GM19035 (cell line): ENCODE measurements at regions not wholly inside any gene's neighbourhood (a gene's known extent, or its start where the extent isn't known, plus 50 kb on each side); places are given as distances from the start of the nearest gene placed in this dataset.

Experiments used
- ATAC-seq: cut with Tn5 transposase; IDR thresholded peaks from one replicate; pipeline ENCODE4 v1.9.1; 2021; ENCODE audit not compliant: unreplicated experiment

DNA sequence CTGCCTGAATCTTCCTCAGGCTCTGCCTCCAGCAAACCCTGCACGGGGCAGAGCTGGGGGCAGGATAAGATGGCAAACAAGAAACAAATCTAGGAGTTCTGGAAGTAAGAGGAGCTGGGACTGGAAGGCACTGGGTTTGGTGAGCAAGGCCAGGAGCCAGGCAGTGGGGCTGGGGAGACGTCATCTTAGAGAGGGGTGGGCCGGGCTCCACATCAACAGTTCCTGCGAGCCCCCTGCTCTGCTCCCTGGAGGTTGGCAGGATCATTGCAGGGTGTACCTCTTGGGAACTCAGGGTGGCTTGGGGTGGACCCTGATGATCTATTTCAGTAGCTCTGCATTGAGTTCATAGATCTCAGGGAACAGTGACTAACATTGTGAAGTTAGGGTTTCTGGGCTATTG lies 87.3 kb upstream of the PRR23E start:
- ATAC-seq = no peak

DNA sequence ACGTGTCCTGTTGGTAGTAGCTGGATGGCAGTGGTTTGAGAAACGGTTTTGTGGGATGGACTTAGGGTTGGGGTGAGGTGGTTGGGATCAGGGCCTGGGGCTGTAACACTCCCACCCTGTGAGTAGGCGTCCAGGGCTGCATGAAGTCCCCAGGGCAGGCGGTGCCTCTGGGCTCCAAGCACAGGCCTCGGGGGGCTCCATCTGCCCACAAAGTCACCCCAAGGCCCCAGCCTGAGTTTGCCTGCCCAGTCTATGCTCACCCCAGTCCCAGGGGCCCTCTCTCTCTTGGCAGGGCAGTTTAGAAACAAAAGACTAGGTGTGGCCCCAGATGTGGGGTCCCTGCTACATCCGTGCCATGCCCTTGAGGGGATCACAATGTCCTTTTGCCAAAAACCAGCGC lies 86.9 kb upstream of the PRR23E start:
- no peak for ATAC-seq

DNA sequence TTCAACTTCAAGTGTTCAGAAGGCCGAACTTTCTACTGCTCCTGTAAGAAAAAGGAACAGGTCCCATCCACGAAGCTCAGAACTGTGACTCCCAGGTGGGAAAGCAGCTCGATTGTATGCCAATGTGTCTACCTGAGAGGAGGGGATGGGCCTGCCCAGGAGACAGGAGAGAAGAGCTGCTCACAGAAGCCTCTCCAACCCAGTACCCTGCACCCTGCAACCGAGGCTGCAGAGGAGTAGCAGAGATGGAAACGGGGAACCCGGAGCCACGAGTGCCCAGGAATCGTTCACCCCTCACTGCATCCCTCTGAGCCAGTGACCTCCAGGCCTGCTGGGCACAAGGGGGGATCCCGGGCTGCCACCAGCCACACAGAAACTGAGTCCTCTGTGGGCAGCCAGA lies 86.5 kb upstream of the PRR23E start:
- ATAC-seq = no peak

DNA sequence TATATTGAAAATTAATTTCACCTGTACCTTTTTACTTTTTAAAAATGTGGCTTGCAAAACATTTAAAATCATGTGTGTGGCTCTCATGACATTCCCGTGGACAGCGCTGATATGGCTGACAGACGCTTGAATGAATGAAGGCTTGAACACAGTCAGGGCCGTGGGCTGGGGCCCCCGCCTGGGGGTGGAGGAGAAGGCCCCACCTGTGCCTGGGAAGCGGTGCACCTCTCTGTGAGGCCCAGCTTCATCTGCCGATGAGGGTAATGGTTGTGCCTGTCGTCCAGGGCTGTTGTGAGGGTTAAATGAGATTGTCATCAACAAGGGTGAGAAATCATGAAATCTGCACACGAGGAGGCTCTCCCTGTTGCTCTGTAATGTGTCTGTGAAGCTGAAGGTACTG lies 85.9 kb upstream of the PRR23E start:
- no peak for ATAC-seq

DNA sequence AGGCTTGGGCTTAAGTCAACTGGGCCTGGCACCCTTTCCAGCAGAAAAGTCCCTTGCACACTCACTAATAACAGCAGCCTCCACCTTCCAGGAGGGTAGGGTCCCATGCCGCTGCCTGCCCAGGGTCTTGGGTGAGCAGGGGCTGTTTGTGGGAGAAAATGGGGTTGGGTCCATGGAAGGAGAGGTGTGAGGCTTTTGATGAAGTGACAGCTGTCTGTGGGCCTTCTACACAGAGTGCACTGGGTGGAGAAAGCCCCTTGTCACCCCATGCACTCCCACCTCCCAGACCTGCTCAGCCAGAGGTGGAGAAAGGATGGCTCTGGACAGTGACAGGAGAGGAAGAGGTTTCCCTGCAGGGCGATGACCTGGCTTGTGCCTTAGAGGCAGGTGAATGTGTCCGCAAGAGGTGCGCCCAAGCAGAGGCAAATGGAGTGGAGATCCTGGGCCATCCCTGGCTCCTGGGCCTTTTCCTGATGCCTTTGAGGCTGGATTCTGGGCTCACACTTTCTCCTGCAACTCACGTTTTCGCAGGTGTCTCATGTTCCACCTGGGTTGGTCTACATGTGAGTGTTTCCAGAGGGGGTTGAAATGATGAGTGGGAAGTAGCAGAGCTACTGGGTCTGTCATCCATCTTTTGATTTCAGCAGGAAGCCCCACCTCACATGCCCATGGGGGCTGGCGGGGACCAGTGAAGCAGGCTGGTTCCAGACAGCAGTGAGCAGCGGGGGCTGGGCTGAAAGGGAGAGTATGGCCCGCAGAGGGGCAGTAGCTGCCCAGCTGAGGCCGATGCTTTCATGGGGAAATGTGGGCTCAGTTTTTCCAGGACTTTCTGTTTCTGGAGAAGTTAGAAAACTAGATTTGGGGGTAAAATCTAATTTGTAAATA lies 85.2 kb upstream of the PRR23E start:
- ATAC-seq = no peak

DNA sequence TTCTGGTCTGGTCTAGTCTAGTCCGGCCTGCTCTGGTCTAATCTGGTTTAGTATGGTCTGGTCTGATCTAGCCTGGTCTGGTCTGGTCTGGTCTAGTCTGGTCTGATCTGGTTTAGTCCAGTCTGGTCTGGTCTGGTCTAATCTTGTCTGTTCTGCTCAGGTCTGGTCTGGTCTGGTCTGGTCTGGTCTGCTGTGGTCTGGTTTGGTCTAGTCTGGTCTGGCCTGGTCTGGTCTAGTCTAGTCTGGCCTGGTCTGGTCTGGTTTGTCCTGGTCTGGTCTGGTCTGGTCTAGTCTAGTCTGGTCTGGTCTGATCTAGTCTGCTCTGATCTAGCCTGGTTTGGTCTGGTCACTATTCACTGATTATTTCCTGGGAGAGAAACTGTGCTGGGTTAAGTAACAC lies 84.1 kb upstream of the PRR23E start:
- no peak for ATAC-seq

DNA sequence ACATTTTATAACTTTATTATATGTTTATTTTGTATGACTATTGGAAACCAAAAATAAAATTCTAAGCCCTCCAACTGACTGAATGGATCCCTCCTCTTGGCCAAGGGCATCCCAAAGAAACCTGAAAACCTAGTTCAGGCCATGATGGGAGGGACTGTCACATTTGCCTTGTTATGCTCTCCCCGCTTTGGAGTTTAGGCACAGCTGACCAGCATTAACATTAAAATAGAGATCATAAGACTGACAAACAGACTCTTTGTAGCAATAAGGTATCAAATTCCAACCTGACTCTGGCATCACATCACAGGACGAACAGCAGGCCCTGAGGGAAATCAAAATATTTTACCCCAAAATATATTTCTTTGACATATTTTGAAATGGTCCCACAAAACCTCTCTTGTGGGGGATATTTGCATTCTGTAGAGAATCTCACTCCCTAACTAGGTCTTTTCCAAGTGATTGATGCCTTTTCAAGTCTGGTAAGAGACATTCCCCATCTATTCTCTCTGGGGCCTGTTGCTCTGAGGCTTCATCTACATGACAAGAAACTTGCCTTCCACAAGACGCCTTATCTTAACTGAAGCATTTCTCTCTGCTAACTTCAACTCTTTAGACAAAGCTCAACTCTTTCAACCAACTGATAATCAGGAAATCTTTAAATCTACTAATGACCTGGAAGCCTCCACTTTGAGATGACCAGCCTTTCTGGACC lies 81.8 kb upstream of the PRR23E start:
- ATAC-seq = no peak

DNA sequence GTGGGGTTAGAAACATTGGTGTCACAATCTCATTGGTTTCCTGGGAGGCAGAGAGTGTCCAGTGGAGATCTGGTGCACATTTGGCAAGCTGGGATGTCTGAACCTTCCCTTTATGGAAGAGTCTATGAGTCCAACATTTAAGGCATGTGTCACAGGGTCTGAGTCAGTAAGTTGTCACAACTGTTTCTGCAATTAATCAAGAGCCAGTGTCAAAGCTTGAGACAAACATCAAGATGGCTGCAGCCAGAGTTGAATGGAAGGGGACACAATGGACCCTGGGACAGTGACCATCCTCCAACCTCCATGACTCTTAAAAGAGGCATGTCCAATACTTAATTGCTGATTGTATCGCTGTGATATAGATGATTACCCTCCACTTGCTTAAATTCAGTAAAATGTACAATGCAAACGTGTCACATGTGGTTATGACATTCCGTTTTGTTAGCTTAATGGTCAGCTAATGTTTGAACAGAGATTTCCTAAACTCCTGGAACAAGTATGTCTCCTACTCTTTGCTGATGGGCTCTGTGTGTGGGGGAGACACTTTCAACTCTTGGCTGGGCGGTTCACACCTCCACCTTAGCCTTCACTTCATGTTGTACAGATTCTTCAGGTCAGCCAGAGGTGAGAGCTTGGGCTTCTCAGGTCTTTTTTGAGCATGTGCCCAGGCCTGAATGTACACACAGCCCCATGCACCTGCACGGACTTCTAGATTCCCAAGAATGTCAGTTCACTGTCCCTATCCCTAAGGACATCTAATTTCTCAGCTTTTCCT lies 79.9 kb upstream of the PRR23E start:
- ATAC-seq = no peak

DNA sequence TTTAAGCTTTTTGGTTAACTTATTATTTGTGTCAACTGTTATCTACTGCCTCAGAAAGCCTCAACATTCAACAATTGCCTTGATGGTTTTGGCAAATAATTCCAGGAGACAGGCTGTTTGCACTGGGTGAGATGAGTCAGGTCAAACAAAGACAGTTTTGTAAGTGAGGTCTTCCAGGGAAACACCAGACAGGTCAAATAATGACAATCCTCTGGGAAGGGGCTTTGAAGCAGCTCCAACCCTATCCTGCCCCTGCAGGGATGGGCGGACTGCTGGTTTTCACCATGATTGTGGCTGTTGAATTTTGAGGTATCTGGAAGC lies 79.4 kb upstream of the PRR23E start:
- no peak for ATAC-seq

DNA sequence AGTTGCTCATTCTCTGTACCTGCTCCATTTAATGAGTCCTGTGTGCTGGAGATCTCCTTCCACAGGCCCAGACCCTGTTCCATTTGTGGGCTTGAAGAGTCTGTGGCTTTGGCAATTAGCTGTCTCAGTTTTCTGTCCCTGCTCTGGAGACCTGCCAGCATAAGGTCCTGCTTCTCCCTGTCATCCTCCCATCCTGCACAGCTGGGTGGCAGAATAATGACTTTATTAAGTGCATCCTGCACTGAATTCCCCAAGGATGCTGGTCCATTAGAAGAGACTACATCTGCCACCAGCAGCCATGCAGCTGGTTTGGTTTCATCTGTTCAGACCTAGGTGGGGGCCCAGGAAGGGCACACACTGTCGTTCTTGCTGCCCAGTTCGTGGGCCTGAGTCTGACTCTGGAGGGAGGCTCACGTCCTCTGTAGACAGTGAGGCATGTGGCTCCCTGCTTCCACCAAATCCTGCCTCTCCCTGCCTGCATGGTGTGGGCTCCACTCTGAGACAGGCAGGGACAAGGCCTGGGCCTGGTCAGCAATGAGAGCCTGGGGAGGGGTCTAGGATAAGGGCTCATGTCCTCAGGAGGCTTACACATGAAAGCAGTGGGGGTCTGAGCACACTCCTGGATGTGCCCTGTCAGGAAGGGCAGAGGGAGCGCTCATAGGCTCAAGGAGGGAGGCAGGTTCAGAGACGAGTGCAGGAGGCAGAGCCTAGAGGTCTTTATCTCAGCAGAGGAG lies 78.4 kb upstream of the PRR23E start:
- ATAC-seq = no peak

DNA sequence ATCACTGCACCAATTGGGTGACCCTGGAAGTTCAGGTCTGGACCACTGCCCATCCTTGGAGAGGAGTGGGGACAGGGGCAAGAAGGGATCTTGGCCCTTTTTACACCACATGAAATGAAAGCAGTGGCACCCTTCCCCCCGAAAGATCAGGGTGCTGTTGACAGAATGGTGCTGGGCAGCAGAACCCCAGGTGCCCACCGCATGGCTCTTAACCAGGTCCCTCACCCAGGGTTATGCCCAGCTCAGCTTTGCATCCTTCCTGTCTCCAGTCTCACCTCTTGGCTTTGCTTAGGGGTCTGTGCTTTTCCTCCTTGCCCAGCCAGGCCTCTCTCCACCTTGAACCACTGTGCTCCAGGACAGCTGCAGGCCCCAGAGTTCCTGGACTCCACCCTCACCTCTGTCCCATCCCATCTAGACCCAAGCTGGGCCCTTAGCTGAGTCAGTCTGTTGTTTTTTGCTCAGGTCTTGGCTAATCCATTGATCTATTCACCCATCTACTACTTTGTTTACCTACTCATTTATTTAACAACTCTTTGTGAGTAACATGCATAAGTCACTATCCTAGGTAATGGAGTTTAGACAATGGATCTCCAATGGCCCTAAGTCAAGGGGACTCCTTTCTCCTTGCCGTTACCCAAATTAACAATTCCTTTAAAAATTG lies 77.1 kb upstream of the PRR23E start:
- no peak for ATAC-seq

DNA sequence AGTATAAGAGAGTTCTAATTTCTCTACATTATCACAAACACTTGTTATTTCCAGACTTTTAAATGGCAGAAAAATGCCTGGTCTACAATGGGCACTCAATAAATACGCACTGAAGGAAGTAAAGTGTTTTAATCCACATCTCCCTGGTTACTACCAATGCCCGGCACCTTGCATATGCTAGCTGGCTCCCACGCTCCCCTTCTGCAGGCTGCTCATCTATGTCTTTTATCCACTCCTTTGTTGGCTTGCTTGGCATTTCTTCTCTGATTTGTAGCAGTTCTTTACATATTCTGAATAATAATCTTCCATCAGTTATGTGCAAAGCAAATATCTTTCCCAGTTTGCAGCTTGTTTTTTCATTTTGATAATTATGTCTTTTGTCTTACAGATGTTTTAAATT lies 74.6 kb upstream of the PRR23E start:
- ATAC-seq = no peak

DNA sequence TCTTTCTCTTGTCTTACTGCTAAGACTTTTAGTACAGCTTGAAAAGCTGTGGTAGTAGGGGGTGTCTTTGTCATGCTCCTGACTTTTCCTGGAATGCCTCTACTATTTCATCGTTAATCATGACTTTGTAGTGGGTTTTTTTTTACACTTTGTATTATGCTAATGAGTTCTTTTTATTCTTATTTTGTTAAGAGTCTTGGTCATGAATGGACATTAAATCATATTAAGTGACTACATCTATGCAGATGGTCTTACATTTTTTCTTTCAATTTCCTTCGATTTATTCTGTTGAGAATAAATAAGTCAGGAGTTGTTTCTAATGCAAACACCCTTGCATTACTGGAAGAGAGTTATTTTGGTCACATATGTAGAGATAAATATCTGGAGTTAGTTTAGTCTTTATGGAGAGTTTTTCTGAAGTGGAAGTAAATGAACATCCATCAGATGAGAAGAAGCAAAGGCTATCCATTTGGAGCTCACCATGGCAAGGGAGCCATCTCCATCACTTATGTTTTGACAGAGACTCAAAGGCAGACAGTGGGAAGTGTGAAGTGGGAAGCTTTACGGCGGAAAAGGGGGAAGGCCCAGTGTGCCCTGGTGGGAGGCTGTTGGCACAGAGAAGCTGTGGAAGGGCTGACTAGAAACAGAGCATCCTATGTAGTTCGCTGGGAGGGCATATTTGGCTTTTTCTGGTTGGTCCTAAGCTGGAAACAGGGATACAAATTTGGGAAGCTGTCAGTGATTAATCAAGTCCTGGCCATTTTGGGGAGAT lies 73.1 kb upstream of the PRR23E start:
- no peak for ATAC-seq

DNA sequence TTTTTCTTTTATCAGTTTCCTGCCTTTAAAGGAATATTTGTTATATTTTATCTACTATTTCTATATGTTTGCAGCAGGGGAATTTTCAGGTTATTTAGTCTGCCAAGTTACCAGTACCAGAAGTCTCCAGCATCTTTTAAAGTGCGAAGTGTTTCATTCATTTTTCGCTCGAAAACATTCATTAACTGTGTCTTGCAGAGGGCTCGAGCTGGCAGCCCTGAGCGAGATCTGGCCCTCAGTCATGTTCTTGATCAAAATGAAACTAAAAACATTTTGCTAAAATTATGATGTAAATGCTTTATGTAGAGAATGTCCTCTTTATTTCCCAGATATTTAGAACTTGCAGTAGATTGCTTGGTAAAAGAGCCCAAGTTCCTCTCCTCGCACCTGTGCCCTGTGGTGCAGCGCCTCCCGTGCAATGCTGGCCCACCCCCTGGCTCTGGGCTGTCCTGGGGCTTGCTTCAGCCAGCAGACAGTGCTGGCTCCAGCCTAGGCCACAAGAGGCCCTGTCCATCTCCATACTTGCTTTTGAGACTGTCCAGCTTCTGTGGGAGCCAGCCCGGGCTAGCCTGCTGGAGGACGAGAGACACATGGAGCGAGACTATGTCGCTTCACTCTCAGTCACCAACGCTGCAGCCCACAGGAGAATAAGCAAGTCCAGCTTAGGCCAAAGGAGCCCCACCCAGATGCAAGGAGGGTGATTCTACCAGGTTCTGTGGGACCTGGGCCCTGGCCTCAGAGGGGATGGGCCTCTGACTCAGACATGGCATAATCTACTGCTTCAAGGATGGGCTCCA lies 71.9 kb upstream of the PRR23E start:
- no peak for ATAC-seq

DNA sequence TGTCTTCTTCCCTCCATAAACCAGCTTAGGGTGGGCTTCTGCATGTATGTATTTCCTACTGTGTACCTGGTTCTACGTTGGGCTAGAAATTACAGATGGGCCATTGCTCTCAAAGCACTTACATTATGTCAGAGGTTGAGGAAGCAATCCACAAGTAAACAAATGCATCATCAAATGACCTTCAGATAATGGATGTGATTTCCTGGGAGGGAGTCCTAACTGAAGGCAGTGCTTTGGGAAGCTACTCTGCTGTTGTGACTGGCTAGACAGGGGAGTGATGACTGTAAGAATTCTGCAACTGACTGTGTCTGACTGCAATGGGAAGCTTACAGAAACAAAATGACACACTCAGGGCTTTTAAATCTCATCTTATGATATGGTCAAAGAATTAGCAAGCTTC lies 71.0 kb upstream of the PRR23E start:
- no peak for ATAC-seq

DNA sequence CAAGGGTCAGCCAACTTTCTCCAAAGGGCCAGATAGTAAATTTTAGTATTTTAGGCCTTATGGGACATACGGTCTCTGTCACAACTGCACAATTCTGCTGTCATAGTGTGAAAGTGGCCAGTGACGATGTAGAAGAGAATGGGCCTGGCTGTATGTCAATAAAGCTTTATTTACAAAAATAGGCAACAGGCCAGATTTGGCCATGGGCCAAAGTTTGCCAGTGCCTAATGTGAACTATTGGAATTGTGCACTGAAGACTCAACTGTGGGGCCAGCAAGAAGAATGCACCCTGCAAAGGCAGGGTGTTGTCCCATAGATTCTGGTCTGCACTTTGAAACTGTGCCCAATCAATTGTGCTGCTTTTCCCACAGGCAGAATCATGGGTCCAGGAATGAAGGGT lies 69.4 kb upstream of the PRR23E start:
- ATAC-seq = no peak

DNA sequence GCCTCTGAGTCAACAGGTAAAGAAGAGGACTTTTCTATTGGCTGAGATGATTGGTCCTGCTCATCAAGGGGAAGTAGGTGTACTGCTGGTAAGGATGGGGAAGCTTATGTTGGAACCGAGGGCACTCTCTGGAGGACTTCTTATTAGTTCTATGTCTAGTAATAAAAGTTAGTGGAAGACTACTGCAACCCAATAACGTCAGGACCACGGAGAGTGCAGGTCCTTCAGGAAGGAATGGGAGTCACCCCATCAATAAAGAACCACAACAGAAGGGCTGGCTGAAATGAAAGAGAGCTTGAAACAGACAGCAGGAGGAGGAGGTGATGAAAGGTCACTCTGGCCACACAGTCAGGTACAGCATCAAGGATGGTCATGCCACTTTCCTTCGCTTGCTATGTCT lies 68.8 kb upstream of the PRR23E start:
- no peak for ATAC-seq

DNA sequence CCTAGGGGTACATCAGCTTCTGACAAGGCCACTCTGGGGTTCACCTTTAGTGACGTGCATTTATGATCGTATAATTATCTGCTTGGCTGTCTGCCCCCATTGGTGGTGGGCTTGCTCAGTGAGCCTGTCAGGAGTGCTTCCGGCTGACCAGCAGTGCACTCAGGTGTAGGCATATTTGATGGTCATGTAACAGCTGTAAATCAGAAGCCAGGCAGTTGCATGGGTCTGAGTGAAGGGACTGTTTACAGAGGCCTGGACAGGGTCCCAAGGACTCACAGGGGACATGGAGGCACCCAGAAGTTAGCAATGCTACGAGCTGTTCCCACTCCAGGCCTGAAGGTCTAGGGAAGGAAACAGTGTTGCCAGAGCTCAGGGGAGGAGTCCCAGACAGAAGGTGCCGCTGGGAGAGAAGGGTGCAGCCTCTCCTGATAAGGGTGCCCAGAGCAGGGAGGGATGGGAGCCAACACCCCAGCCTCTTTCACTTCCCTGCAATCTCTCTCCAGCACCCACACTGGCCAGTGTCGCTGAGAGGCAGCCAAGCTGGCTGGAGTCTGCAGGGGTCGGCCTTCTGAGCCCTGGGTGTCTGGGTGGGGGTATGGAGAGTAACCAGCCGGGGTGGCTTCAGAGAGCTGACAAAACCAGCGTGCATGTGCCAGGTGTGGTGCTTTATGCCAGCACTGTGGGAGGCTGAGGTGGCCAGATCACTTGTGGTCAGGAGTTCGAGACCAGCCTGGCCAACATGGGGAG lies 61.3 kb upstream of the PRR23E start:
- ATAC-seq = no peak

DNA sequence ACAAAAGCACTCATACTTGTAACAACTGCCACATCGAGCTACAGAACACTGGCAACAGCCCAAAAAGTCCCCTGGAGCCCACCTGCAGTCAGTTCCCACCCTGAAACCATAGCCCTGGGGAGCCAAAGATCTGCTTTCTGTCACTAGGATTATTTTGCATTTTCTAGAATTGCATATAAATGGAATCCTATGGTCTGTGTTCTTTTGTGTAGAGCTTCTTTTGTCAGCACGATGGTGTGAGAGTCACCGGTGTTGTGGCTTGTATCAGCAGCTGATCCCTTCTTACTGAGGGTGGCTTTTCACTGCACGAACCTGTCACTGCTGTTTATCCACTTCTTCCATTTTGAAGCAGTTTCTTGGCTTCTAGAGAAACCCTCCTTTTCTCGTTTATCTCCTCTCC lies 60.1 kb upstream of the PRR23E start:
- ATAC-seq = no peak
